ENCODE measurements at regions not wholly inside any gene's neighbourhood (a gene's known extent, or its start where the extent isn't known, plus 50 kb on each side); places are given as distances from the start of the nearest gene placed in this dataset.
A peak's percentile ranks its signal among the peaks of the same experiment; 100 is the strongest.
"Not testable (repeated sequence)": the region's sequence is repeated elsewhere in the genome, so short reads cannot be mapped to it uniquely, and the experiment has no call there.

GRCh38 chr20:25865715-25866656, 169.3 kb upstream of the ZNF337 start:
- Histone ChIP-seq H3K27ac (ENCODE audit: insufficient read depth in 1 of 2, low read depth in 1 of 2, low read length in 2 of 2, poor library complexity in 1 of 2, severe bottlenecking in 2 of 2) (no peak overlapping the region), H3K4me3 (ENCODE audit: control insufficient read depth in 1 of 7, extremely low read depth in 1 of 7, insufficient read depth in 4 of 7, low read depth in 2 of 7, low read length in 6 of 7) (peak overlapping the region in 5 of 7 experiments; percentile 11 to 67 (median 48)), H3K27me3 (replicated peaks in 2 of 5; ENCODE audit: control insufficient read depth in 4 of 5, insufficient read depth in 5 of 5, low read length in 4 of 5) (peaks cover 0 to 90% (median 29%) of the 10 kb centered on the region in 5 experiments), H3K4me1 (ENCODE audit: control extremely low read depth in 1 of 4, control insufficient read depth in 4 of 4, insufficient read depth in 4 of 4, low read length in 3 of 4) (peaks cover 0 to 44% (median 30%) of the 10 kb centered on the region in 4 experiments), H3K36me3 (ENCODE audit: control insufficient read depth in 4 of 4, insufficient read depth in 4 of 4, low read length in 3 of 4) (no peaks in the 10 kb centered on the region), H3K9me3 (ENCODE audit: control extremely low read depth in 1 of 5, control insufficient read depth in 4 of 5, insufficient read depth in 2 of 5, low read depth in 1 of 5, low read length in 4 of 5) (no peaks in the 10 kb centered on the region)
- 26% methylated on average over 34 of the region's 43 CpGs for WGBS (ENCODE audit: insufficient coverage)
- CTCF ChIA-PET: no interaction called here
- POLR2A ChIA-PET: no interaction called here
- peak; percentile 74 to 81 (median 75) for DNase-seq

GRCh38 chr20:25864963-25865714, 168.5 kb upstream of the ZNF337 start:
- 56% methylated on average over 25 of the region's 30 CpGs for WGBS (ENCODE audit: insufficient coverage)
- POLR2A ChIA-PET; H3K9me3 ChIP-seq (ENCODE audit: control extremely low read depth in 1 of 5, control insufficient read depth in 4 of 5, insufficient read depth in 2 of 5, low read depth in 1 of 5, low read length in 4 of 5); DNase-seq; CTCF ChIA-PET; H3K27ac ChIP-seq (ENCODE audit: insufficient read depth in 1 of 2, low read depth in 1 of 2, low read length in 2 of 2, poor library complexity in 1 of 2, severe bottlenecking in 2 of 2); H3K36me3 ChIP-seq (ENCODE audit: control insufficient read depth in 4 of 4, insufficient read depth in 4 of 4, low read length in 3 of 4): not testable (repeated sequence)
- Histone ChIP-seq H3K4me1 (ENCODE audit: control extremely low read depth in 1 of 4, control insufficient read depth in 4 of 4, insufficient read depth in 4 of 4, low read length in 3 of 4) (peaks cover 0 to 47% (median 30%) of the 10 kb centered on the region in 4 experiments), H3K4me3 (ENCODE audit: control insufficient read depth in 1 of 7, extremely low read depth in 1 of 7, insufficient read depth in 4 of 7, low read depth in 2 of 7, low read length in 6 of 7) (peak overlapping the region in 5 of 7 experiments; percentile 11 to 67 (median 48)), H3K27me3 (replicated peaks in 2 of 5; ENCODE audit: control insufficient read depth in 4 of 5, insufficient read depth in 5 of 5, low read length in 4 of 5) (peaks cover 0 to 99% (median 29%) of the 10 kb centered on the region in 5 experiments)

- CTCF ChIA-PET: no interaction called here
- peaks cover 0 to 49% (median 30%) of the 10 kb centered on the region in 4 experiments for H3K4me1 ChIP-seq (ENCODE audit: control extremely low read depth in 1 of 4, control insufficient read depth in 4 of 4, insufficient read depth in 4 of 4, low read length in 3 of 4)
- POLR2A ChIA-PET: no interaction called here
Measured at GRCh38 chr20:25864326-25864962, 167.8 kb upstream of the ZNF337 start.

GRCh38 chr20:25863536-25864325, 167.1 kb upstream of the ZNF337 start:
- CTCF ChIA-PET: interaction anchor here (0.6 kb wide), 1 partner anchor 255 kb away, joined by 3 read pairs; no protein-coding TSS in a partner anchor
- H3K4me3 ChIP-seq (ENCODE audit: control insufficient read depth in 1 of 7, extremely low read depth in 1 of 7, insufficient read depth in 4 of 7, low read depth in 2 of 7, low read length in 6 of 7): peak overlapping the region in 6 of 7 experiments; percentile 30 to 58 (median 44)
- POLR2A ChIA-PET: no interaction called here
- 27% methylated on average over 17 of the region's 21 CpGs for WGBS (ENCODE audit: insufficient coverage)
- H3K27me3 ChIP-seq (replicated peaks in 2 of 5; ENCODE audit: control insufficient read depth in 4 of 5, insufficient read depth in 5 of 5, low read length in 4 of 5): peaks cover 0 to 100% (median 25%) of the 10 kb centered on the region in 5 experiments
- peaks cover 0 to 48% (median 30%) of the 10 kb centered on the region in 4 experiments for H3K4me1 ChIP-seq (ENCODE audit: control extremely low read depth in 1 of 4, control insufficient read depth in 4 of 4, insufficient read depth in 4 of 4, low read length in 3 of 4)
- H3K36me3 ChIP-seq (ENCODE audit: control insufficient read depth in 4 of 4, insufficient read depth in 4 of 4, low read length in 3 of 4): no peaks in the 10 kb centered on the region
- no peak overlapping the region for H3K27ac ChIP-seq (ENCODE audit: insufficient read depth in 1 of 2, low read depth in 1 of 2, low read length in 2 of 2, poor library complexity in 1 of 2, severe bottlenecking in 2 of 2)
- peaks cover 0 to 13% (median 0%) of the 10 kb centered on the region in 5 experiments for H3K9me3 ChIP-seq (ENCODE audit: control extremely low read depth in 1 of 5, control insufficient read depth in 4 of 5, insufficient read depth in 2 of 5, low read depth in 1 of 5, low read length in 4 of 5)
- DNase-seq: no peak

More at GRCh38 chr20:25864326-25864962, 167.8 kb upstream of the ZNF337 start:
- Histone ChIP-seq H3K4me3 (ENCODE audit: control insufficient read depth in 1 of 7, extremely low read depth in 1 of 7, insufficient read depth in 4 of 7, low read depth in 2 of 7, low read length in 6 of 7) (no peak overlapping the region), H3K27me3 (replicated peaks in 2 of 5; ENCODE audit: control insufficient read depth in 4 of 5, insufficient read depth in 5 of 5, low read length in 4 of 5) (peaks cover 0 to 100% (median 26%) of the 10 kb centered on the region in 5 experiments), H3K27ac (ENCODE audit: insufficient read depth in 1 of 2, low read depth in 1 of 2, low read length in 2 of 2, poor library complexity in 1 of 2, severe bottlenecking in 2 of 2) (no peak overlapping the region), H3K36me3 (ENCODE audit: control insufficient read depth in 4 of 4, insufficient read depth in 4 of 4, low read length in 3 of 4) (no peaks in the 10 kb centered on the region), H3K9me3 (ENCODE audit: control extremely low read depth in 1 of 5, control insufficient read depth in 4 of 5, insufficient read depth in 2 of 5, low read depth in 1 of 5, low read length in 4 of 5) (peaks cover 0 to 9% (median 0%) of the 10 kb centered on the region in 5 experiments)
- WGBS (ENCODE audit: insufficient coverage): 67% methylated on average over 15 of the region's 15 CpGs
- no peak for DNase-seq

- POLR2A ChIA-PET; H3K36me3 ChIP-seq (ENCODE audit: control insufficient read depth in 4 of 4, insufficient read depth in 4 of 4, low read length in 3 of 4); H3K27ac ChIP-seq (ENCODE audit: insufficient read depth in 1 of 2, low read depth in 1 of 2, low read length in 2 of 2, poor library complexity in 1 of 2, severe bottlenecking in 2 of 2): not testable (repeated sequence)
- Histone ChIP-seq H3K27me3 (replicated peaks in 2 of 5; ENCODE audit: control insufficient read depth in 4 of 5, insufficient read depth in 5 of 5, low read length in 4 of 5) (peaks cover 0 to 100% (median 30%) of the 10 kb centered on the region in 5 experiments), H3K9me3 (ENCODE audit: control extremely low read depth in 1 of 5, control insufficient read depth in 4 of 5, insufficient read depth in 2 of 5, low read depth in 1 of 5, low read length in 4 of 5) (peaks cover 0 to 13% (median 0%) of the 10 kb centered on the region in 5 experiments), H3K4me3 (ENCODE audit: control insufficient read depth in 1 of 7, extremely low read depth in 1 of 7, insufficient read depth in 4 of 7, low read depth in 2 of 7, low read length in 6 of 7) (peak overlapping the region in 6 of 7 experiments; percentile 30 to 58 (median 44)), H3K4me1 (ENCODE audit: control extremely low read depth in 1 of 4, control insufficient read depth in 4 of 4, insufficient read depth in 4 of 4, low read length in 3 of 4) (peaks cover 0 to 45% (median 31%) of the 10 kb centered on the region in 4 experiments)
- WGBS (ENCODE audit: insufficient coverage): 1% methylated on average over 45 of the region's 53 CpGs
- peak; percentile 83 to 87 (median 87) for DNase-seq
- CTCF ChIA-PET: interaction anchor here (0.6 kb wide), 1 partner anchor 254 kb away, joined by 3 read pairs; no protein-coding TSS in a partner anchor
Measured at GRCh38 chr20:25862967-25863530, 166.4 kb upstream of the ZNF337 start.

Data from common myeloid progenitor, CD34-positive (primary cell).